Ecto neural progenitor cell (in vitro differentiated cells): ENCODE measurements at regions not wholly inside any gene's neighbourhood (a gene's known extent, or its start where the extent isn't known, plus 50 kb on each side); places are given as distances from the start of the nearest gene placed in this dataset.

Experiments used
- DNase-seq: peaks from one replicate; pipeline ENCODE4 v3.0.0-alpha.2; 2018; ENCODE audit warnings: low spot score

GRCh38 chr9:107948601-107949000, 459.0 kb upstream of the KLF4 start:
- no peak for DNase-seq

GRCh38 chr9:107948086-107948485, 458.5 kb upstream of the KLF4 start:
- DNase-seq: no peak

DNA sequence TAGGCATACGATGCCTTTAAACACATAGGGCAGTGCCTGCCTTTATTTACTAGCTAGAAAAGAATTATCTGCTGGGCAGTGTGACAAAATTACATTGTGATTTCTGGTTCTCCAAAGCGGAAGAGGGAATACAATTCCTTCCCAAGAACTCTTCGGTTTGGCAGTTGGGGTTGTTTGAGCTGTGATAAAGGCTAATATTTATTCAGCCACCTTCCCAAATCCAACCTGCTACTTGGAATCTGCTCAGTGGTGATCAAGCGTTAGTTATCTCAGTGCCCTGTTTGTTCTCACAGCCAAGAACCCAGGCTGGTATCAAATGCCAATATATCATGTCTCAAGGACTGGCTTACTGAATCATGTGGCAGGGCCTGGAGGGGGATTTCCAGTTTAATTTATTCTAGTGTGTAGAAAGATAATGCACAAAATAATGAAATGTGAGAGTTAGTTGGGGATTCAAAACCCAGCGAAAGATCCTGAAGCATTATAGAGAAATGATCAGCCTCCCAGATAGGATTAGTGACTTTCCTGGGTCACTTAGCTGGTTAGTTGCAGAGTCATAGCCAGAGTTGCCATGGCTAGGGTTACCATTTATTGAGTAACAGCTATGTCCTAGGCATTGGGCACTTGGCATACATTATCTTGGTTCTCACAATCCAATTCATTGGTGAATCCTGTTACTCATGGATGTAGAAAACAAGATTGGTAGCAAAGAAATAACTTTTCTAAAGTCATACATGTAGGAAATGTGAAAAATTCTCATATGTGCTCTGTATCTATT, 457.0 kb upstream of the KLF4 start:
- no peak for DNase-seq

- no peak for DNase-seq
Measured at GRCh38 chr9:107945961-107946360, 456.4 kb upstream of the KLF4 start.

DNA sequence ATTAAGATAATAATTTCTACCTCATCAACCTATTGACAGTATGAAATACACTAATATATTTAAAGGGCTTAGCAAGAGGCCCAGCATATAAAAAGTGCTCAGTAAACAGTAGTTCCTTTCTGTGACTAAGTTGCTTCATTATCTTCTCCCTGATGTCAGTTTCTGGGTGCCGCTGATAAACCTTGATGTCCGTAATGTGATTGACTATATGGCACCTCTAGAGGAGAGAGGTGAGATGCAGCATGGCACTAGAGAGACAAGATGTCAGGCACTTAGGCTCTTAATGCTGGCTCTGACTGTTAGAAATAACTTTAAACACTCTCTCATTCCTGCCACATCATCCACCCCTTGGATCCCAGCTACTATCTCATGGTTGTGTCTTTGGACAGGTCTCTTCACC, 455.9 kb upstream of the KLF4 start:
- no peak for DNase-seq

- no peak for DNase-seq
Measured at GRCh38 chr9:107944387-107944786, 454.8 kb upstream of the KLF4 start.

- no peak for DNase-seq
Measured at GRCh38 chr9:107943901-107944300, 454.3 kb upstream of the KLF4 start.

DNA sequence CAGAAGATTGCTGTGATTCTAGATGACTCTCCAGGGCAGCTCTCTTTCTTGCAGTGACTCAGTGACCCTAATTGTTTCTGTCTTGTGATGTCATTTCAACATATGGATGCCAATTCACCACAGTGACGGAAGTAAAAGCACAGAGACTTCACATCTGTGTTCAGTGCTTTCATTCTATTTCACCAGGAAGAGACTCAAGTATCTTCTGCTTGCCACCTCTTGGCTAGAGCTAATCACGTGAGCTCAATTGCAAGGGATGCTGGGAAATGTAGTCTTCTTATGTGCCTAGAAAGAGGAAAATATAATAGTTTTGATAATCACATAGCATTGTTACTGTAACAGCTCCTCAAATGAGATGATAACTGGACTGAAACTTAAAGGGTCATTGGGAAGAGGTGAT, 453.3 kb upstream of the KLF4 start:
- DNase-seq: no peak

DNA sequence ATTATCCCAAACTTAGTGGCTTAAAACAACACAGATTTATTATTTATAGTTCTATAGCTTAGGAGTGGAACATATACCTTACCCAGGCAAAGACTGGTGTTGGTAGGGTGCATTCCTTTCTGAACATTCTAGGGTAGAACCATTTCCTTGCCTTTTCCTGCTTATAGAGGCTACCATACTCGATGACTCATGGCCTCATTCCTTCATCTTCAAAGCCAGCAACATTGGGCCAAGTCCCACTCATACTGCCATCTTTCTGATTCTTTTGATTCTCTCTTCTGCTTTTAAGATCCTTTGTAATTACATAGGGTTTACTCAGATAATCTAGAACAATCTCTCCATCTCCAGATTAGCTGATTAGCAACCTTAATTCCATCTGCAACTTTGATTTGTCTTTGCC, 452.7 kb upstream of the KLF4 start:
- DNase-seq: no peak

DNA sequence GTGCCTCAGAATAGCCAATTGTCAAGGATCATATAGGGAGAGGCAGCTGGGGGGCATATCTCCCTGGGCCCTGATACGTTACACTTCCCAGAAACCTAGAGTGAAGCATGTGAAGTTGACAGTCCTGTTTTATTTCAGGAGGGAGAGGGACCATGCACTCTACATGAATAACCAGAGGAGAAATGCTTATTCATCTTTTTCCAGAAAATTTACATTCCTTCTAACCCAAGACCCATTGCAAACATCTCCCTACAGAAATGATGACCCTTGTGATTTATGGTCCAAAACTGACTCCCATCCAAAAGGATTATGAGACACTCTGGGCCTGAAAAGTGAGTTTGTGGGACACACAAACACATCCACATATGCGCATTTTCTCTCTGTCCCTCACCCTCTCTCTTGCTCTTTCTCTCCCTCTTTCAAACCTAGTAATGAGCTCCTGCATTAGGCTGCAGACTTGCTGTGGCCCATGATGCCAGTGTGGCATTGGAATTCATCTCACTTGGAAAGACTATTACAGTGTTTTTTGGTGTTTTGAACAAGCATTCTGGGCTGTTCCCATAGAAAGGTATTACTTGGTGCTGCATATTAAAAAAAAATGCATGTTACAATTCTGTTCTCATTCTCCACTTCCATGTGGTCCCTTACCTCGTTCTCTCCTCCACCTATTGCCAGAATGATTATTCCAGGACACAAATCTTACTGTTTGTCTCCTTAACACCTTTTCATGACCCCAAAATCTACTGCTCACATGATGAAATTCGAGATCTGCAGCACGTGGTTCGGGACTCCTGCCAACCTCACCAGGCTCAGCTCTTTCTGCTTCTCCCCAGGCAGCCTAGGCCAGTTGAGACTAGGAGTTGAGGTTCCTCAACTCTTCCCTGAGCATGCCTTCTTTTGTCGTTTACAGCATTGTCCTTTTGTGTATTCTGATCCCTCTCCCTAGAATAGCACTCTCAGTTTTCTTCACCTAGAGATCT, 451.3 kb upstream of the KLF4 start:
- DNase-seq: no peak

GRCh38 chr9:107938801-107939386, 449.3 kb upstream of the KLF4 start:
- DNase-seq: no peak

DNA sequence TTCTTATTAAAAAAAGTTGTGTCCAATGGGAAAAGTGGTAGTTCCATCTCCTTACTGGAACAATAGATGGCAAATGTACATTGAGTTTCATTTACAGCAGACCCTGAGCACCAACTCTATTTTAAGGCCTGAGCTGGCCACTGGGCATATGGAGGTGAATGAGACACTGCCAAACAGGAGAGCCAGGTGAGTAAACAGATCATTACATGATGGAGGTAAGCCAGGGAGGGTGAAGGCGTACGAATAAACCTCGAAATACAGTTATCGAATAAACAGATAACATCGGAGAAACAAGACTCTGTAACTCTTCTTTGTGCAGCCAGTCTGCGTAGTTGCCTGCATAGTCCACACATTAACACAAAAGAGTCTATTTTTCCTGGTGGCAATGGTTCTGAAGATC, 446.4 kb upstream of the KLF4 start:
- DNase-seq: no peak

DNA sequence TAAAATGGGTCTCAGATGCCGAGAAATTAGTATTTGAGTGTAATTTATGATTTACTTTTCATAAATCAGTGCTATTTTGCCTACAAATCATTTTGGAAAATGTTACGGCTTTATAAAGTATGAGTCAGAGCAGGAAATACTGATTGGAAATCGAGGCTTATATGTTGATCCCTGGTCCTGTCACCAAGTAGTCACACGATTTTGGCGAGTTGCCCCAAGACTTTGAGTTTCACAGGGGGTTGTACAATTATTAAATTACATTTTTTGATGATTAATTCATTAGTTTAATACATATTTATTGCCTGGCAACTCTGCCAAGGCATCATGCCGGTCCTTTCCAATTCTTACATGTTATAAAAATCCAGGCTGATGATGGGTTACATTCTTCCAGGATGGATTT, 443.9 kb upstream of the KLF4 start:
- no peak for DNase-seq

DNA sequence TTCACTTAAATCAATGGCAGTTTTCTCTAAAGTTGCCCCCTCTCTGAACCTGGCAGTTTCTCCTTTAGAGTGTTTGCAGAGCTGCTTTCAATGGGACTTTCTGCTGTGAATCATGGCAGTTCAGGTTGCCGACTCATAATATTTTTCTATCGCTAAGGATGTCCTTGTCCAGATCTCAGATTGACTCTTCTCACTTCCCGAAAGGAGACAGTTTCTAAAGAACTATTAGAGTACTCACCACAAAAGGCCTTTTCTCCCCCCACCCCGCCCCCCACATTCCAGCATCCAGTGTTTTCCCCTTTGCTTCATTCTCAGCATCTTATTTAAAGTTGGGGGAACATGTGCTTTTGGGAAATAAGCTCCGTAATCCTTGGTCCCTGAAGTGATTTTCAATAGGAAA, 443.5 kb upstream of the KLF4 start:
- no peak for DNase-seq

DNA sequence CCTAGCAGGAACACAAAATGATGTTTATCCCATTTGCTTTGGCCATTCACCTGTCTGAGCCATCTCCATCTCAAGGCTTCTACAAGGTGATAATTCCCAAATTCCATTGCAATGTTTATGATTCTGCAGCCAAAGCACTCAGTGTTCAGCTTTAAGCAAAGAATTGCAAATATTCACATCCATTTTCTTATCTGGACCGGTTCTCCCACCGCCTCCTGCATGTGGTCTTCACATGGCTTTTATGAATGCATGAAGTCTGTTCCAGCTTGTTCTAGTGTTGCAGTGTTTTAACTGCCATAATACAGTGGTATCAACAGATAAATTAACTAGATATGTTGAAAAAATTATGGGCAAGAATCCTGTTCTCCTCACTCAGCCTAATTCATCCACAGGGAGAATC, 443.0 kb upstream of the KLF4 start:
- no peak for DNase-seq

DNA sequence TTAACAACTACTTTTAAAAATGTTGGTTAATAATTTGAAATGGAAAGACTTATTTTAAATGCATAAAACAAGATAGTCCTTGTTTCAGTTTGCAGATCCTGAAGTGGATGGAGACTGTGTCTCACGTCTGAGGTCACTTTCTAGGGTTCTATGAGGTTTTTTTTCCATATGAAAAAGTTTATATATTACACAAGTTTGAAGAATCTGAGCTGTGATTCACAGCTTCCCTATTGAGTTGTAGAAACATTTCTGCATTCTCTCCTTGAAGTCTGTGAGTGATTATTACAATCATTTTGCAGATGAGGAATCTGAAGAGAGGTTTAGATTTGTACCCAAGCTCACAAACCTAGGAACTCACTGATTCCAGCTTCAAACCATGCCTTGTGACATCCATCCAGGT, 442.5 kb upstream of the KLF4 start:
- DNase-seq: no peak

DNA sequence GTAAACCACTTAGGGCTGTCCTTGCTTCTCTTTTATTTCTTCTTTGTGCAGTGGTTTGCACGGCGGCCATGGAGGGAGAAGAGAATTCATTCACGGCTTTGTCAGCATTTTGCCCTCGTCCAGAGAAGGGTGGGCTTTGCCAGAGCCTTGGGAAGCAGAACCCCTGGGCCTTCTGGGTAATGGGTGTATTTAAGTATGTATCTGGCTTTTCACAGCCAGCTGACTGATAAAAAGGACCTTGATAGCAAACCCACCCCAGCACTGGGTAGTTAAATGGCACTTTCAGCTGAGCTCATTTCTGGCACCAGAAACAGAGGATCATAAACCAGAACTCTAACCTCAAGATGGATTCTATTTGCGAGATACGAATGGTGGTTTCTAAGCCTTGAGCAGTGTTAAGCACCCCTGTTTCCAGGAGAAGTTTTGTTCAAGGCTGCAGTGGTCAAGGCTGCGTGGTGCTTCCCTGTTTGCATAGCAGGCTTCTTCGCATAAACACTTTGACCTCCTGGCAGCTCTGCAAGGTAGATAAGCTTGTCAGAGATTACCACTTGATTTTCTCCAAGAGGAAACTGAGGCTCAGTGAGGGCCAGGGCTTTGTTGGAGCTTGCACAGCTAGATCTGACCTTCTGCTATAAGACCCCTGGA, 441.6 kb upstream of the KLF4 start:
- no peak for DNase-seq

GRCh38 chr9:107929443-107929842, 439.9 kb upstream of the KLF4 start:
- no peak for DNase-seq

GRCh38 chr9:107928701-107929371, 439.3 kb upstream of the KLF4 start:
- DNase-seq: no peak

GRCh38 chr9:107927276-107927675, 437.7 kb upstream of the KLF4 start:
- DNase-seq: no peak

DNA sequence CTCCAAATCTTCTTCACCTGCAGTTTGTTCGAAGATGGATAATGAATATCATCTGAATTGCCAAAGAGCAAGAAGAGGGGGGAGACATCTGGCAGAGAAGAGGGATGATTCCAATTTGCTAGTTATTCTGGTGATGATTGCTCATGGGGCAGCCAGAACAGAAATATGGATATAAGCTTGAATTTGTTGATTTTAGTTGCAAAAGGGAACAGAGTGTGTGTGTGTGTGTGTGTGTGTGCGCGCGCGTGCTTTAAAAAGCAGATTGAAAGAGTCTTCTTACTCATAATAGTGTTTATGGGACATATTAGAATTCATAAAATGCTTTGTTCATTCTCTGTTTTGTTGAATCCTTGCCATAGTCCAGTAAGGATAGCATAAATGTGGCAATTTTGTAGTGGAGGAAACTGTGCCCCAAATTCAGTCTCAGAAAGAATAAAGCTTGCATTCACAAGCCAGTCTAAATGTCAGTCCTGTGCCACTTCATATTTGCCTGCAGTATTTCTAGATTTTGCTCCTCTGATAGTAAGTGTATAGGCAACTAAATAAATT, 436.3 kb upstream of the KLF4 start:
- no peak for DNase-seq

- DNase-seq: no peak
Measured at GRCh38 chr9:107922260-107922659, 432.7 kb upstream of the KLF4 start.
